ENCODE measurements at regions not wholly inside any gene's neighbourhood (a gene's known extent, or its start where the extent isn't known, plus 50 kb on each side); places are given as distances from the start of the nearest gene placed in this dataset.

DNA sequence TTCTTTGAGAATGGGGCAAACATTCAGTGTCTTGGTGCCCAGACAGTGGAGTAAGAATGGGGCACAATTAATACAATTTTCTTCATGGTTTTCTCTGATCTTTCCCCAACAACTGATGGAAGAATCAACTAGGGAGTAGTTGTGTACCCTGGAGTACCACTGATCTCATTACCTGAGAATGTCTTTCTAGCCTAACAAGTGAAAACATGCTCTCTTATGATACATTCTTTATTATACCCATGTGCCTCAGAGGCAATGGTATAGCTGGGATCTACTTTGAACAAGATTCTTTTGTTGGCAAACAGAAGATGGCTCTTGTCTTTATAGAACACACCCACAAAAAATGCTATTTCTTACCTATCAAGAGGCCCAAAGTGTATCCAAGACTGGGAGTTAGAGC is 250.6 kb upstream of the CMC1 start (continued):
- no peak for TF ChIP-seq AGO2 (optimal IDR thresholded peaks at IDR 0.05; ENCODE audit: low read depth, low read length)

DNA sequence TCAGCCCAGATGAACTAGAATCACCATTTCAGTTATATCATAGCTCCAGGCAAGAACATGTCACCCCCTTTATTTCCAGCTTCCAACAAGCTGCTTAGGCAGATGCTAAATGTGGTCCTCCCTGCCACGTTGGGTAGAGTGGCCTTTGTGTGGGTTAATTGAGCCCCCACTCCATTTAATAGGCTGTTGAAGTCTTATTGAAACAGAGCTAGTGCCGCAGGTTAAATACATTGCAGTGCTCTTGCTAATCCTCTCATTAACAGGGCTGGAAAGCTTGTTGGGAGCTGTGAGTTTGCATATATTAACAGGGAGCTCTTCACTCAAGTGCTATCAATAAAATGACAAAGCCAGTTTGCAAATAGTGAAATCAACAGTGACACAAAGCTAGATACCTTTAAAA is 248.4 kb upstream of the CMC1 start:
- no peak overlapping the region for H3K27ac ChIP-seq (ENCODE audit: extremely low read length, insufficient read depth, low read length)
- H3K9ac ChIP-seq (ENCODE audit: insufficient read depth, low read depth, low read length), result no peak overlapping the region
- H4K20me1 ChIP-seq (ENCODE audit: insufficient read depth, low read length), result no peaks in the 10 kb centered on the region
- H3K79me2 ChIP-seq (ENCODE audit: insufficient read depth, low read length), result no peaks in the 10 kb centered on the region
- no peak overlapping the region for H2AFZ ChIP-seq (ENCODE audit: low read length)
- no peaks in the 10 kb centered on the region for H3K9me3 ChIP-seq (ENCODE audit: low read length)
- DNase-seq (ENCODE audit: low spot score) (no peak), FAIRE-seq (no peak), ATAC-seq (no peak)
- intact Hi-C loops (cut with micrococcal nuclease; ENCODE audit: unreplicated experiment), result no loop called here
- H3K4me1 ChIP-seq (ENCODE audit: insufficient read depth, low read length), result no peaks in the 10 kb centered on the region
- no peaks in the 10 kb centered on the region for H3K27me3 ChIP-seq (ENCODE audit: control insufficient read depth in 1 of 2, insufficient read depth in 2 of 2, low read length in 2 of 2)
- ChIA-PET CTCF (ENCODE audit: low intra/inter-chr PET ratio, low total read pairs) (no interaction called here), POLR2A (no interaction called here)
- 0% methylated on average over 2 of the region's 2 CpGs for WGBS (ENCODE audit: low lambda C conversion rate)
- in situ Hi-C loops (cut with HindIII; ENCODE audit: extremely low pct_ligation_motif_present, low pct_unique_long_range_greater_than_20kb), result no loop called here
- TF ChIP-seq NFKBIZ (CRISPR knock-in tag; IDR thresholded peaks at IDR 0.05), result no peak
- no peak for TF ChIP-seq RFXANK (CRISPR knock-in tag; IDR thresholded peaks at IDR 0.05)
- no peak for TF ChIP-seq CSRNP1 (CRISPR knock-in tag; IDR thresholded peaks at IDR 0.05)
- H3K4me3 ChIP-seq (replicated peaks in 1 of 3; ENCODE audit: insufficient read depth in 1 of 3, low read depth in 2 of 3, low read length in 3 of 3), result no peak overlapping the region
- BruUV-seq (replicated peaks), result no TSS peak
- no peaks in the 10 kb centered on the region for H3K36me3 ChIP-seq (replicated peaks in 1 of 2; ENCODE audit: control insufficient read depth in 1 of 2, insufficient read depth in 2 of 2, low read length in 2 of 2)
- no peak overlapping the region for H3K4me2 ChIP-seq (ENCODE audit: low read depth, low read length)

GRCh38 chr3:28000608-28001007 is 240.8 kb upstream of the CMC1 start:
- DNase-seq (ENCODE audit: low spot score) (no peak), FAIRE-seq (no peak), ATAC-seq (no peak)
- H4K20me1 ChIP-seq (ENCODE audit: insufficient read depth, low read length), result no peaks in the 10 kb centered on the region
- H3K4me2 ChIP-seq (ENCODE audit: low read depth, low read length), result no peak overlapping the region
- no peaks in the 10 kb centered on the region for H3K9me3 ChIP-seq (ENCODE audit: low read length)
- in situ Hi-C loops (cut with HindIII; ENCODE audit: extremely low pct_ligation_motif_present, low pct_unique_long_range_greater_than_20kb) (no loop called here), intact Hi-C loops (cut with micrococcal nuclease; ENCODE audit: unreplicated experiment) (no loop called here)
- H3K9ac ChIP-seq (ENCODE audit: insufficient read depth, low read depth, low read length), result no peak overlapping the region
- BruUV-seq (replicated peaks), result no TSS peak
- 60% methylated on average over 3 of the region's 3 CpGs for WGBS (ENCODE audit: low lambda C conversion rate)
- H3K36me3 ChIP-seq (replicated peaks in 1 of 2; ENCODE audit: control insufficient read depth in 1 of 2, insufficient read depth in 2 of 2, low read length in 2 of 2), result no peaks in the 10 kb centered on the region
- no peaks in the 10 kb centered on the region for H3K4me1 ChIP-seq (ENCODE audit: insufficient read depth, low read length)
- H3K79me2 ChIP-seq (ENCODE audit: insufficient read depth, low read length), result no peaks in the 10 kb centered on the region
- H3K27ac ChIP-seq (ENCODE audit: extremely low read length, insufficient read depth, low read length), result no peak overlapping the region
- H2AFZ ChIP-seq (ENCODE audit: low read length), result no peak overlapping the region
- ChIA-PET CTCF (ENCODE audit: low intra/inter-chr PET ratio, low total read pairs) (no interaction called here), POLR2A (no interaction called here)
- H3K27me3 ChIP-seq (ENCODE audit: control insufficient read depth in 1 of 2, insufficient read depth in 2 of 2, low read length in 2 of 2), result no peaks in the 10 kb centered on the region
- H3K4me3 ChIP-seq (replicated peaks in 1 of 3; ENCODE audit: insufficient read depth in 1 of 3, low read depth in 2 of 3, low read length in 3 of 3), result no peak overlapping the region
- TF ChIP-seq ATF6 (CRISPR knock-in tag; conservative IDR thresholded peaks at IDR 0.05) (no peak), DBP (CRISPR knock-in tag; IDR thresholded peaks at IDR 0.05; ENCODE audit: not compliant biosample characterization) (no peak), CENPX (CRISPR knock-in tag; IDR thresholded peaks at IDR 0.05) (no peak), ZNF136 (CRISPR knock-in tag; IDR thresholded peaks at IDR 0.05; ENCODE audit: low read depth) (no peak), ZBTB10 (CRISPR knock-in tag; IDR thresholded peaks at IDR 0.05; ENCODE audit: borderline replicate concordance) (no peak), MED1 (CRISPR knock-in tag; IDR thresholded peaks at IDR 0.05) (no peak), ZSCAN25 (CRISPR knock-in tag; IDR thresholded peaks at IDR 0.05) (no peak)

Data from HepG2 (cell line).